ENCODE measurements at regions not wholly inside any gene's neighbourhood (a gene's known extent, or its start where the extent isn't known, plus 50 kb on each side); places are given as distances from the start of the nearest gene placed in this dataset.

DNA sequence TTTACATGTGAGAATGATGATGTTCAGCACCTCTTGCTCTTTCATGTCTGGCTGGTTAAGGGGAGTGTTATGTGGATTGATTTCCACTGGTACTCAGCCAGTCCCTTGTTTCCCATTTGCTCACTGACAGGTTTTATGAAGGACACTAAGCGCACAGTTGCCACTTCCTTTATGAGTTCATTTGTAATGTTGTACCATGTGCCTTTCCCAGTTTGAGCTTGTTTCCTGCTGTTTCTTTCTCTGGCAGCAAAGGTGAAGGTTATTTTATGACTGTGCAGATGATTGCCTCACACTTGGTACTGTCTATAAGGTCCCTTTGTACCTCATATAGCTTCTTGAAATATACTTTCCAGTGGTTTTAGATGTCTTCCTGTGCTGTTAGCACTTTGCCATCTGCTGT lies 1700.5 kb upstream of the TMEFF2 start:
- no peak for DNase-seq (ENCODE audit: insufficient read length)
- no peak for FAIRE-seq
- TF ChIP-seq POLR2A (IDR thresholded peaks at IDR 0.05; ENCODE audit: low read depth, low read length) (no peak), POLR2AphosphoS5 (IDR thresholded peaks at IDR 0.05; ENCODE audit: low read depth, low read length) (no peak), TAF1 (IDR thresholded peaks at IDR 0.05; ENCODE audit: borderline replicate concordance, low read depth, low read length) (no peak)

DNA sequence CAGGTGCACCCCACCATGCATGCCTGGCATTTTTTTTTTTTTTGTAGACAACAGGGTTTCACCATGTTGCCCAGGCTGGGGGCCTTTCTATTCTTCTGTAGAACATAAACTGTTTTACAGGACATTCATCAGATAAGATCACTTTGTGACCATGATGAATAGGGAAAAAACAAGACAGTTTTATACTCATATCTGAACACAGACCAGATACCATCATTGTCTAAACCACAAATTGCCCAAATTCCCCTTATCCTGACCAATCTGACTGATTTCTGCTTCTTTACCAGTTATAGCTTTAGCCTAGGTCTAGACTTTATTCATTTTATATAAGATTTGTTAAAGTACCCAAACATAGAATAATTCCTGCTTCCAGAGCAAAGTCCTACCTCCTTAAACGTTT lies 1699.3 kb upstream of the TMEFF2 start:
- TF ChIP-seq POLR2A (IDR thresholded peaks at IDR 0.05; ENCODE audit: low read depth, low read length) (no peak), TAF1 (IDR thresholded peaks at IDR 0.05; ENCODE audit: borderline replicate concordance, low read depth, low read length) (no peak), POLR2AphosphoS5 (IDR thresholded peaks at IDR 0.05; ENCODE audit: low read depth, low read length) (no peak)
- DNase-seq (ENCODE audit: insufficient read length), result no peak
- peak; percentile 75 for FAIRE-seq

DNA sequence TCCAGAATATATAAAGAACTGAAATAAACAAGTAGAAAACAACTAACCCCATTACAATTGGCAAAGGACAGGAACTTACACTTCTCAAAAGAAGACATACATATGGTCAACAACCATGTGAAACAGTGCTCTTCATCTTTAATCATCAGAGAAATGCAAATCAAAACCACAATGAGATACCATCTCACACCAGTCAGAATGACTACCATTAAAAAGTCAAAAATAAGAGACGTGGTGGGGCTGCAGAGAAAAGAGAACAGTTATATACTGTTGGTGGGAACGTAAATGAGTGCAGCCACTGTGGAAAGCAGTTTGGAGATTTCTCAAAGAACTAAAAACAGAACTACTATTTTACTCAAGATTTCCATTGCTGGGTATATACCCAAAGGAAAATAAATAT lies 1696.3 kb upstream of the TMEFF2 start:
- FAIRE-seq, result peak; percentile 9
- TF ChIP-seq TAF1 (IDR thresholded peaks at IDR 0.05; ENCODE audit: borderline replicate concordance, low read depth, low read length) (no peak), POLR2AphosphoS5 (IDR thresholded peaks at IDR 0.05; ENCODE audit: low read depth, low read length) (no peak), POLR2A (IDR thresholded peaks at IDR 0.05; ENCODE audit: low read depth, low read length) (no peak)
- DNase-seq (ENCODE audit: insufficient read length), result no peak

DNA sequence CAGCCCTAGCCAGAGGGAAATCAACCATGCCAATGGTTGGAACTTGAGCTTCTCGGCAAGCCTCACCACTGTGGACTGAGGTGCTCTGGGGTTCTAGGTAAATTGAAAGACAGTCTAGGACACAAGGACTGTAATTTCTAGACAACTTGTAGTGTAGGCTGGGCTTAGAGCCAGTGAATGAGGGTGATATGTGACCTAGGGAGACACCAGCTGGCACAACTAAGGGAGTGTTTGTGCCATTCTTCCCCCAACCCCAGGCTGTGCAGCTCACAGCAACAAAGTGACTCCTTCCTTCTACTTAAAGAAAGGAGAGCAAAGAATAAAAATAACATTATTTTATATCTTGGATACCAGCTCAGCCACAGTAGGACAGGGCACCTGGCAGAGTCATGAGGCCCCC lies 1690.7 kb upstream of the TMEFF2 start:
- FAIRE-seq (no peak), DNase-seq (ENCODE audit: insufficient read length) (no peak)
- TF ChIP-seq TAF1 (IDR thresholded peaks at IDR 0.05; ENCODE audit: borderline replicate concordance, low read depth, low read length) (no peak), POLR2AphosphoS5 (IDR thresholded peaks at IDR 0.05; ENCODE audit: low read depth, low read length) (no peak), POLR2A (IDR thresholded peaks at IDR 0.05; ENCODE audit: low read depth, low read length) (no peak)

DNA sequence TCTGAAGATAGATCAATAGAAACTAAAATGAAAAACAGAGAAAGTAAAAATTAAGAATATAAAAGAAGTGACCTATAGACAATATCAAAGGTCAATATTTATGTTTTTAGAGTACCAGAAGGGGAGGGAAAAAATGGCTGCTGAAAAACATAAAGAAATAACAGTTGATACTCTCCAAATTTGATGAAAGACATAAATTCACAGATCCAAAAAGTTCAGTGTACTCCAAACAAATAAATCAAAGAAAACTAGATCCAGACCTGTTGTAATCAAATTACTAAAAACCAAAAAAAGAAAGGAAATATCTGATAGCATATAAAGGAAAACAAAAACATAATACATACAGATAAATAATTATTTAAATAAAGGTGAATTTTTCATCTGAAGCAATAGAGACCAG lies 1689.1 kb upstream of the TMEFF2 start:
- TF ChIP-seq TAF1 (IDR thresholded peaks at IDR 0.05; ENCODE audit: borderline replicate concordance, low read depth, low read length) (no peak), POLR2A (IDR thresholded peaks at IDR 0.05; ENCODE audit: low read depth, low read length) (no peak), POLR2AphosphoS5 (IDR thresholded peaks at IDR 0.05; ENCODE audit: low read depth, low read length) (no peak)
- no peak for DNase-seq (ENCODE audit: insufficient read length)
- FAIRE-seq, result no peak

DNA sequence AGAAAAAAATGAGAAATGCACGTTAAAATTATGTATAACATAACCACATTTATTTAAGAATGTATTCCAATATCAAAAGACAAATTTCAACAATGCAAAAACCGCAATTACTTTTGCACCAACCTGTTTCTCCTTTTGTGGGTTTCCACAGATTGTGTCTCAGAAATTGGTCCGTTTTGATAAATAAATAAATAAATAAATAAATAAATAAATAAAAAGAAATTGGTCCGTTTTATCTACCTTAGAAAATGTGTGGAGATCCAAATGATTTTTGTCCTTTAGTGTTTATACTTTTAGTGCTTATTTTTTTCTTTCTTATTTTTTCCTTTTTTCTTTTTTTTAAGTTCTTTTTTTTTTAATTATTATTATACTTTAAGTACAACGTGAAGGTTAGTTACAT lies 1682.2 kb upstream of the TMEFF2 start:
- FAIRE-seq (no peak), DNase-seq (ENCODE audit: insufficient read length) (no peak)
- no peak for TF ChIP-seq POLR2A (IDR thresholded peaks at IDR 0.05; ENCODE audit: low read depth, low read length)
- no peak for TF ChIP-seq POLR2AphosphoS5 (IDR thresholded peaks at IDR 0.05; ENCODE audit: low read depth, low read length)
- no peak for TF ChIP-seq TAF1 (IDR thresholded peaks at IDR 0.05; ENCODE audit: borderline replicate concordance, low read depth, low read length)

DNA sequence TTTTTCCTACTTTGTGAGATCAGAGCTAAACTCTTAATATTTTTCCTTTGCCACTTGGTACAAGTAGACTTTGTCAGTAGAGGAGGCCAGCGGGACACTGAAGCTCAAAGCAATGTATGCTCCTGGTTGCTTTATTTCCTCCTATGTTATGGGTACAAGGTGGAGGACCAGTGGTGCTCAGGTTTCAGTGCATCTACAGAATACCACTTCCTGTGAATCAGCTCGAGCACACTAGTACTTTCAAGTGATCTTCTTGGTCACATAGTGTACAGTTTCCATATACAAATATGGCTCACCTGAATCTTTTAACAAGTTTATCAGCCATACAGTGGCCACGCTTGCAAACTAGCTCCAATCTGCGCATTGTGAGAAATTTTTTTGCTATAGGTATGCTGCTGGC lies 1674.8 kb upstream of the TMEFF2 start:
- no peak for TF ChIP-seq POLR2A (IDR thresholded peaks at IDR 0.05; ENCODE audit: low read depth, low read length)
- TF ChIP-seq TAF1 (IDR thresholded peaks at IDR 0.05; ENCODE audit: borderline replicate concordance, low read depth, low read length), result no peak
- TF ChIP-seq POLR2AphosphoS5 (IDR thresholded peaks at IDR 0.05; ENCODE audit: low read depth, low read length), result no peak
- DNase-seq (ENCODE audit: insufficient read length), result no peak
- no peak for FAIRE-seq

DNA sequence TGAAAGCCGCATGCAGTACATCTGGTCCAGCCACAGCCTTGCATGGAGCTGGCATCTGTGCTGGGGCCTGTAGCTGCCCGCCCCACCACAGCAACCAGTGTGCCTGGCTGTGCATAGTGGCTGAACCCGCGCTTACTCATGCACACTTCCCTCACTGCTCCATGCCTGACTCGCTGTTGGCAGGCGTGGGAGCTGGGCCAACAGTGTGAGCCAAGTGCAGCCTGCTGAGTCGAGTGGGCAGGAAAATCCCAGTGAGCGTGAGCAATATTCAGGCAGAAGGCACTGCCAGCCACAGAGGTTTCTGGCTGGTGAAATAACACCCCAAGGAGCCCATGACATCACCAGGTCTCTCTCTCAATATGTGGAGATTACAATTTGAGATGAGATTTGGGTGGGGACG lies 1674.1 kb upstream of the TMEFF2 start:
- TF ChIP-seq POLR2A (IDR thresholded peaks at IDR 0.05; ENCODE audit: low read depth, low read length) (no peak), TAF1 (IDR thresholded peaks at IDR 0.05; ENCODE audit: borderline replicate concordance, low read depth, low read length) (no peak), POLR2AphosphoS5 (IDR thresholded peaks at IDR 0.05; ENCODE audit: low read depth, low read length) (no peak)
- DNase-seq (ENCODE audit: insufficient read length), result no peak
- no peak for FAIRE-seq

DNA sequence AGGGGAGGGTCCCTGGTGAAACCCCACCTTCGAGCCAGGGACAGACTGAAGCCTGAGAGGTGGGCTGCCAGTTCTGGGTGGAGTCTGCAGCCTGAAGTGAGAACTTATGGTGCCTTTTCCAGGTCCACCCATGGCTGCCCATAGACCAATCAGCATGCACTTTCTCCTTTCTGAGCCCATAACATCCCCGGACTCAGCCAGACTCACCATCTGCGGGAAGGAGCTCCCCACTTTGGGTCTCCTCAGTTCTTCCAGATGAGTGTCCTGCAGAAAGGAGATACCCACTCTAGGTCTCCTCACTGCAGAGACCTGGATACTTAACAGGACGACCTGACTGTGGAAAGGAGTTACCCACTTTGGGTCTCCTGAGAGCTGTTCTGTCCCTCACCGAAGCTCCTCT lies 1673.4 kb upstream of the TMEFF2 start:
- no peak for FAIRE-seq
- TF ChIP-seq POLR2AphosphoS5 (IDR thresholded peaks at IDR 0.05; ENCODE audit: low read depth, low read length) (no peak), POLR2A (IDR thresholded peaks at IDR 0.05; ENCODE audit: low read depth, low read length) (no peak), TAF1 (IDR thresholded peaks at IDR 0.05; ENCODE audit: borderline replicate concordance, low read depth, low read length) (no peak)
- DNase-seq (ENCODE audit: insufficient read length), result no peak

DNA sequence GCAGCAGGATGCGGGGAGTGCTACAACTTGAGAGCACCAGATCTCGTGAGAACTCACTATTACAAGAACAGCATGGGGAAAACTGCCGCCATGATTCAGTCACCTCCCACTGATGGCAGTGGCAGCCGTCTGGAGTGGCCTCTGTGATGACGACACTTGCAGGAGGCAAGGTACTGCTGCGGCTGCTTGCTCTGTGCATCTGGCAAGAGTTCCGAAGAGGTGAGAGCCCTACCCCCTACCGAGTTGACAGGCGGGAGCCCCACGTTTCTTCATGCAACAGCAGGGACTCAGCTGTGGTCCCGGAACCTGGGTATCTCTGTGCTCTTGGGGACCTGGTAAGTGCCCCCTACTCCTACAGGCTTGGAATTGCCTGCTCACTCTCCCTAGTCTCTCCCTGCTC lies 1672.7 kb upstream of the TMEFF2 start:
- TF ChIP-seq TAF1 (IDR thresholded peaks at IDR 0.05; ENCODE audit: borderline replicate concordance, low read depth, low read length), result no peak
- no peak for TF ChIP-seq POLR2AphosphoS5 (IDR thresholded peaks at IDR 0.05; ENCODE audit: low read depth, low read length)
- no peak for TF ChIP-seq POLR2A (IDR thresholded peaks at IDR 0.05; ENCODE audit: low read depth, low read length)
- no peak for FAIRE-seq
- no peak for DNase-seq (ENCODE audit: insufficient read length)

DNA sequence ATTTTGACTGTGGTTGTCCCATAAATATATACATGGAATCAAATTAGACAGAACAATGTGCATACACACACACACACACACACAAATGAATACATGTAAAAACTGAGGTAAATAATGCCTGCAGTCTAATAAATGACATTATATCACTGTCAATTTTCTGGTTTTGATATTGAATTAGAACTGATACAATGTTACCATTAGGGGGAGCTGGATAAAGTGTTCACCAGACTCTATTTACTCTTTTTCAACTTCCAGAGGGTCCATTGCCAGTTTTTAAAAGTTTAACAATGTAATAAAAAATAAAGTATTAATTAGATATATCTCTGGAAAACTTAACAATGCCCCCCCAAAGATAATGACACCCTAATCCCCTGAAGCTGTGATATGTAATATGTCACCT lies 1666.8 kb upstream of the TMEFF2 start:
- FAIRE-seq, result no peak
- no peak for DNase-seq (ENCODE audit: insufficient read length)
- TF ChIP-seq POLR2AphosphoS5 (IDR thresholded peaks at IDR 0.05; ENCODE audit: low read depth, low read length) (no peak), POLR2A (IDR thresholded peaks at IDR 0.05; ENCODE audit: low read depth, low read length) (no peak), TAF1 (IDR thresholded peaks at IDR 0.05; ENCODE audit: borderline replicate concordance, low read depth, low read length) (no peak)

DNA sequence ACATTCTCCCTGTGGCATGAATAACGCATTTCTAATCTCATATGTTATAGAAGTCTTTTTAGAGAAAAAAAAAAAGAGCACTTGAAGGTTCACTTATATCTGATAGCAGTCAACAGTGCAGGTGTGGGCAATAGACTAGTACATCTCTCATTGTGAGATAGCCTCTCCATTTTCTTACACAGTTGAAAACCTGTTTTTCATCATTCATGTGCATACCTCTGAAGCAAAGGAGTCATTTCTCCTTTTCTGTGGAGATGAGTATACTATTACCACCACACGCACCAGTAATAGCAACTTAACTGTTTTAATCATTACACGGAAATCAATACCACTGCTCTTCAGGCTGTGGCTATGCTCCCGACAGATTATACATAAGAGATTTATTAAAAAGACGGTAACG lies 1653.3 kb upstream of the TMEFF2 start:
- FAIRE-seq, result no peak
- TF ChIP-seq POLR2AphosphoS5 (IDR thresholded peaks at IDR 0.05; ENCODE audit: low read depth, low read length) (no peak), POLR2A (IDR thresholded peaks at IDR 0.05; ENCODE audit: low read depth, low read length) (no peak), TAF1 (IDR thresholded peaks at IDR 0.05; ENCODE audit: borderline replicate concordance, low read depth, low read length) (no peak)
- DNase-seq (ENCODE audit: insufficient read length), result no peak

DNA sequence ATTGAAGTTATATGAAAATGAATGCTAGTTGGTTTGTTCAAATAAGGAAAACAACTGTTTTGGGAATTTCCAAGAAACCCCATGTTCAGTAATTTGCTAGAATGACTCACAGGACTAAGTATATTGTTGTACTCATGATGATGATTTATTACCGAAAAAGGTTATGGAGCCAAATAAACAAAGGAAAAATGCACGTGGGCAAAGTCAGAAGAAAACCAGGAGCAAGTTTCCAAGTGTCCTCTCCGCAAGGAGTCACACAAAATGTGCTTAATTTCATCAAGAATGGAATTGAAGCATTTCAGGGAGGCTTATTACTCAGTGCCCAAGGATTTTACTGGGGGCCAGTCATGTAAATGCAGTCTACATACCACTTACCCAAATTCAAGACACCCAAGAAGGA lies 1652.4 kb upstream of the TMEFF2 start:
- FAIRE-seq (no peak), DNase-seq (ENCODE audit: insufficient read length) (no peak)
- no peak for TF ChIP-seq POLR2A (IDR thresholded peaks at IDR 0.05; ENCODE audit: low read depth, low read length)
- no peak for TF ChIP-seq POLR2AphosphoS5 (IDR thresholded peaks at IDR 0.05; ENCODE audit: low read depth, low read length)
- TF ChIP-seq TAF1 (IDR thresholded peaks at IDR 0.05; ENCODE audit: borderline replicate concordance, low read depth, low read length), result no peak

All from GM12892 (cell line).